Neural progenitor cell (in vitro differentiated cells): ENCODE measurements at regions not wholly inside any gene's neighbourhood (a gene's known extent, or its start where the extent isn't known, plus 50 kb on each side); places are given as distances from the start of the nearest gene placed in this dataset.

ENCODE experiments used
- EZH2 ChIP-seq: fragments of 200-600 bp; sonication (generic); IDR thresholded peaks from 2 replicates; pipeline ENCODE4 v1.6.1; 2017; ENCODE audit warnings: antibody characterized with exemption, mild to moderate bottlenecking, moderate library complexity
- EZH2phosphoT487 ChIP-seq: fragments of 200-600 bp; sonication (generic); IDR thresholded peaks from 2 replicates; pipeline ENCODE4 v1.6.1; 2017; ENCODE audit warnings: antibody characterized with exemption

- TF ChIP-seq EZH2phosphoT487 (no peak), EZH2 (no peak)
Observed at GRCh38 chr4:115370490-115370889, 257.1 kb upstream of the NDST4 start.
